DMS79 (cell line): ENCODE measurements at regions not wholly inside any gene's neighbourhood (a gene's known extent, or its start where the extent isn't known, plus 50 kb on each side); places are given as distances from the start of the nearest gene placed in this dataset.

ENCODE experiments used
- DNase-seq: peaks from one replicate; lab custom pipeline; 2025; lab: John Stamatoyannopoulos, UW

DNA sequence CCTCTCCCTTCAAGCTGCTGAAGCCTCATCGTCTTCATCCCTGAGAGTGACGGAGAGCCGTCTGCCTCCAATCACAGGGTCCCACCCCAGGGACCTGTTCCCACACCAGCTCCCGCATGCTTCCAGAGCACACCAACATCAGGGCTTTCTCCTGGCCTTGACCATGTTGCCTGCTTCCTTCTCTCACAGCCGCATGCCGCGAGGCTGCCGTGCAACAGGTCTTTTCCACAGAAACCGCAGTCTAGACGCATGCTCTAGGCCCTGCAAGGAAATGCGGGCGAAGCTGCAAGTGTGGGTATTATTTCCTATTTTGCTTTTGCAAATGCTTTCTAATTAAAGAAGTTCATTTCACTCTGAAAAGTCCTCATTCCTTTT, 277.8 kb downstream of the EIPR1 start:
- no peak for DNase-seq

DNA sequence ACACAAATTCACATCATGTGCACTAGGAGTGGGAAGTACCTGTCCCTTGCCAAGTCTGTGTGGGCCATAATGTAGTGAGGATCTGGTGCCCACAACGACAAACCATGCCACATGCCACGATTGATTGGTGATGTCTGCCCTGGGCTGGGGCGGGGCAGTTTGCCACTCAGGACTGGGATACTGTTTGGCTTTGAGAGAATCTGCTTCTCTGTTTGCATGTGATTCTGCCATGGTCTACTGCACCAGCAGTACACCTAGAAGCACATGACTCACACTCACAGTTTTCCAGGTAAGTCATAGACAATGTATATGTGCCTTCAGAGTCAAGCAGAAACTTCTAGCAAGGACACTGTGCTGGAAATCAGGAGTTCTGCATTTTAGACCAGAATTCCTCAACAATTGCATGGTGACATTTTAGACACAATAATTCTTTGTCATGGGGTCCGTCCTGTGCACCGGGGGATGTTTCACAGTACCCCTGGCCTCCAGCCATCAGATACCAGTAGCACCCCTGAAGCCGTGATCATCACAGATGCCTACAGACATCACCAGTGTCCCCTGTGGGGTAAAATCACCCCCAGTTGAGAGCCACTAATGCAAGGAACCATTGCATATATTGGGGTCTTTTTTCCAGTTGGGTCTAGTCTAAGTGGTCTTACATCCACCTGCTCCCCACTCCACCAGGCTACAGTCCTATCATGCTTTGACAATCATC, 278.3 kb downstream of the EIPR1 start:
- DNase-seq = no peak

DNA sequence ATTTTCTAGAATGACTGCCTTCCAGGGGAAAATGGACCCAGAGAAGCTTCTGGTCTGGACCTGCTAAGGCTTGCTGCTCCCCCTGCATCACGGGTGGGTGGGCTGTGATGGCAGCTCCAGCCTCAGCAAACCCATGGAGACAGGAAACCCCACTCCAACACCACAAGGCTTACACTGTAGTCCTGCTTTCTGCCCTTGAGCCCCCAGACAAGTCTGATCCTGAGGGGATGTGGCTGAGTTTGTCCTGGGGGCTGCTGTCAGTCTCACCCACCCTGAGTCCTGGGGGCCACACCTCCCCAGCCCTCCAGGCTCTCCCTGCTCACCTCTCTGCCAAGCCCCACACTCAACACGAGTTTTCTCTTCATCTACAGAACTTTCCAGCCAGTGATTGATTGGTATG, 279.4 kb downstream of the EIPR1 start:
- no peak for DNase-seq

DNA sequence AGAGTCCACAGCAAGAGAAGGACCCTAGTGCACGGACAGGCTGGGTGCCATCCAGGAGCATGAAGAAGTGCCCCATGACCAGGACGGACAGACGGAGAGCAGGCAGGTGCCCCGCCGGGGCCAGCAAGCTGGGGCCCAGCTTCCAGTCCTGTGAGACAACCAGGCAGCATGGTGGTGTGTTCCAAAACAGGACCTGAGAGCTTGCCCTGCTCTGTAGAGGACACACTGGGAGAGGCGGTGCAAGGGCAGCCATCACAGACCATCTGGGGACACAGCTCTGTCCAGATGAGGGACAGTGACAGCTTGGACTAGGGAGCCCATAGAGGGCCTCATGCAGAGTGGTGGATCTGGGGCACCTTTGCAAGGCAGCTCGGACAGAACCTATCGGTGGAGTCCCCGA, 279.8 kb downstream of the EIPR1 start:
- no peak for DNase-seq

DNA sequence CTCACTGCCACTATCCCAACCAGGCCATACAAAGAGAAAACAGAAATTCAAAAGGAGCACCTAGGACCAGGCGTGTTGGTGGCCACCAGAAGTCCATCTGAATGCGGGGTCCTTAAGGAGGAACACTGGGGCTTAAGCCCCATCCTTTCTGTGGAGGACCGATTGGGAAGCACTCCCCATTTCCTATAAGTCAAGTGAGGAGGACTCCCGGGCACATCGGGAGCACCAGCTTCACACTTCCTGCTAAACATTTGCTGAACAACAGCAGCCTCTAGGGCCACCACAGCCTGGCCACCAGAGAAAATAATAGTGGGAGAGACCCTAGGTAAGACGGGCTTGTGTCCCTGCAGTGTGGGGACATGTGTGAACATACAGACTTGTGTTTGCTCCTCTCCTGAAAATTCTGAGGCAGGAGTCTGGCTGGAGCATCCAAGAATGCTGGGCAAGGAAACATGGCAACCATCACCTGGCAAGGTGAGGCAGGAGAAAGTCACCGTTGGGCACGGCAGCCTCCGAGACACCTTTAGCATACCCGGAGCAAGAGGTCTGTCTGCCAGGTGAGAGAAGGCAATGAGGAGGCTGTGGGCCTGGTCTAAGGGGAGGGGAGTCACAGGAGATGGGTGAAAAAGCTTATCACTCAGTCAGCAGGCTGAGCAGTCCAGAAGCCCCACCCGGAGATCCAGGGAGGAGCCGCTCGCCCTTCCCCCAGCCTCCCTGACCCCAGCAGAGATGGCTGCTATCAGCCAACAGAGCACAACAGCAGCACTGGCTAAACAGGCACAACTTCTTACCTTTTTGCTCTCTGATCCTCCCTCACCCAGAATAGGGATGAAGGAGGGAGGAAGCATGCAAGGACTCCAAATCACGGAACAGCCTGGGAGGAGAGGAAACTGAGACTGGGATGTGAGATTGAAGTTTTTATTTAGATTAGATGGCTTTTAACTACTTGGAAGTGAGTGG, 282.3 kb downstream of the EIPR1 start:
- DNase-seq = no peak

DNA sequence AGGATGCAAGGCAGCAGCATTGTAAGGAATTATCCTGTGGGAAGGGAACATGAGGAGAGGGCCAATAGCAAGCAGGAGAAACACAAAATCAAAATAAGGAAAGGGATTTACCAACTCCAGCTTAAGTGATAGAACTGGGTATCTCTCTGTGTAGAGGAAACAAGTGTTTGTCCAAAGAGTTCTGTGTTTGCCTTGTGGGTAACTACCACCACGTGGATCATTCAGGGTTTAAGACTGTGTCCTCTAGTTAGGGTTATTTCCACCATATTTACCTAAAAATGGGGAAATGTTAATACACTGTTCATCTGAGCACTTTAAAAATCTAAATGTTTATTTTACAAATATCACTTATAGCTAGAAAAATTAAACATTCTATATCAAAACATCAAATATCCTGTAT, 283.3 kb downstream of the EIPR1 start:
- DNase-seq = no peak

DNA sequence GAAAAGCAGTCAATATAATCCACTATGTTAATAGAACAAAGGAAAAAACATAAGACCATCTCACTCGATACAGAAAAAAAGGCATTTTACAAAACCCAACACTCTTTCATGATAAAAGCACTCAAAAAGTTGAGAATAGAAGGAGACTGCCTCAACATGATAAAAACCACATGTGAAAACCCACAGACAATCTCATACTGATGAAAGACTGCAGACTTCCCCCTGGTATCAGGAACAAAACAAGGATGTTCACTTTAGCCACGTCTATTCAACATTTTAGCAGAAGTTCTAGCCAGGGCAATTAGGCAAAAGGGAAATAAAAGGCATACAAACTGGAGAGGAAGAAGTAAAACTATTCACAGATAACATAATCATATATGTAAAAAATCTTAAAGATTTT, 285.9 kb downstream of the EIPR1 start:
- DNase-seq = no peak

DNA sequence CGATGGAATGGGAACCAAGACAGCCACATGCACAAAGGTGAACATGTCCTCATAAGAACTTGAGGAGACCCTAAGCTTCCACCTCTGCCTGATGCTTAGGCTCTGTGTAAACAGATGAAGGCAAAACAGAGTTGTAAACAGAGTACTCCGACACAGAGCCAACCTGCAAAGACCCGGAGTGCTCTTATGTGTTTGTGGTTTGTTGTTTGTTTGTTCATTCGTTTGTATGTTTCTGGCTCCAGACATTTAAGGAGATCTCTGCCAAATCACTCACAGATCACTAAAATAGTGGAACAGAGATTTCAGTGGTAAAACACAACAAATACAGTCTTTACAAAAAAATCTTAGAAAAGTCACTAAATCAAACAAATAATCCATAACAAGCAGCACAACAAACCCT, 294.9 kb downstream of the EIPR1 start:
- no peak for DNase-seq

DNA sequence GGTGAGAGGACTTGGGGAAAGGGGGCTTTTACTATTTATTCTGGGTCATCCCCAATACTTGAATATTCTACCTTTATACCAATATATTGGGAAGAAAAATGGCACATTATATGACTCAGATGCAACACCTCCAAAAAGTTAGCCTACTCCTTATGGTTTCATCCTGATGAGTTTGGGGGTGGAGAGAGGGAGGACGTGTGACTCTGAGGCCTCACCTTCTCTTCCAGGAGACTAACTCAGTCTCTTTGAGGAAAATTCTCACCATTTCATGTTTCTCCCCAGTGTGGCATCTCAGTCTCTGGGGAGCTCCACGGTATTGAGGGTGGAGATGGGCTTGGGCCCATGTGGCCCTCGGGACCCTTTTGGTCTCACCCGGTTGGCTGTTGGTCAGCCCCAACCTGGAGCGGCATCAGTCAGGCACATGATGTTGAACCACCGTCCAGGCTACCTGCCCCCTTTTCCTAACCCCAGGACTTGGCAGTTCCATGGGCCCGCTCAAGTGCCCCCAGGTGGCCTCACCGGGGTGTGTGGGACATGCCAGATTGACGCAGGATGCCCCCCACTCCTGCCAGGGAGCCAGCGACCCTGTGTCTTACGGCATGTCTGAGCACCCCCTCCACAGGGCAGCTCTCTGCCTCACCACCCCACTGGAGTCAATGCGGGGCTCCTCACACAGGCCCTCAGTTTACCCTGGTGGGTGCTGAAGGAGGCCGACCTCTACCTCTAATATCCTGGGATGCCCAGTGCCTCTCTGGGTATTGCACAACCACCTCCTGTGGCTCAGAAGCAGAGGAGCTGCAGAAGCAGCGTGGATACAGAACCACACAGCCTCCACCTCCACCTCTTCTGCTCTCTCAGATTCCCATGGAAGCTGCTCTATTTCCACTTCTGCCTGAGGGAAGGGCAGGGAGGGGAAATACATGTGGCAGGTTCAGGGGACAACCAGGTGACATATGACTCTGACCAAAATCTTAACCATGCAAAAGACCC, 297.4 kb downstream of the EIPR1 start:
- DNase-seq = no peak

DNA sequence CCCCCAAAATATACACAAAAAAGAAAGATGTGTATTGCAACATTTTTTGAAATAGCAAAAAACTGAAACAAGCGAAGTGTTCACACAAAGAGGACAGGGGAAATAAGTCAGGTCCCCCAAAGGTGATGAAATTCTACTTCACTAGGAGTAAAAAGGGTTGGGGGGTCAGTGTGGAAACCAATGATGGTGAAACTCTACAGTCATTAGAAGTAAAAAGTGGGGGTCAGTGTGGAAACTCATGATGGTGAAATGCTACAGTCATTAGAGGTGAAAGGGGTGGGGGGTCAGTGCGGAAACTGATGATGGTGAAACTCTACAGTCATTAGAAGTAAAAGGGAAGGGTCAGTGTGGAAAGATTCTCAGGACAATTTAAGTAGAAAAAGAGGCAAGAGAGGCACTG, 298.2 kb downstream of the EIPR1 start:
- DNase-seq = no peak

DNA sequence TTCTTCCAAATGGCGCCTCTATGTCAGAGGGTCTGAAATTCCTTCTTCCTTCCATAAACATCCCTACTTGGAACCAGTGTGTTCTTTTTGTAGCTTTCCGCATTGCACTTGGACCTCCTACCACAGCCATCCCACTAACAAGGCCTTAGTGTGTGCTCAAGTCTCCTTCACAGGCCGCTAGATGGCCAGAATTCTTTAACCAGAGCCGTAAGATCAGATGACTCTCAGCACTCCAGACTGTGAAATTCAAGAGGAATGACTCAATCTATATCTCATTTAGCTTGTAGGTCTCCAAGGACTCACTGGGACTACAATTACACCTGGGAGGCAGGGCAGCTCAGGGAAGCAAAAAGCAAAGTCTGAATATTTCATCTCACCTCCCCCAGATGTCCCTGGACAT, 298.9 kb downstream of the EIPR1 start:
- no peak for DNase-seq

DNA sequence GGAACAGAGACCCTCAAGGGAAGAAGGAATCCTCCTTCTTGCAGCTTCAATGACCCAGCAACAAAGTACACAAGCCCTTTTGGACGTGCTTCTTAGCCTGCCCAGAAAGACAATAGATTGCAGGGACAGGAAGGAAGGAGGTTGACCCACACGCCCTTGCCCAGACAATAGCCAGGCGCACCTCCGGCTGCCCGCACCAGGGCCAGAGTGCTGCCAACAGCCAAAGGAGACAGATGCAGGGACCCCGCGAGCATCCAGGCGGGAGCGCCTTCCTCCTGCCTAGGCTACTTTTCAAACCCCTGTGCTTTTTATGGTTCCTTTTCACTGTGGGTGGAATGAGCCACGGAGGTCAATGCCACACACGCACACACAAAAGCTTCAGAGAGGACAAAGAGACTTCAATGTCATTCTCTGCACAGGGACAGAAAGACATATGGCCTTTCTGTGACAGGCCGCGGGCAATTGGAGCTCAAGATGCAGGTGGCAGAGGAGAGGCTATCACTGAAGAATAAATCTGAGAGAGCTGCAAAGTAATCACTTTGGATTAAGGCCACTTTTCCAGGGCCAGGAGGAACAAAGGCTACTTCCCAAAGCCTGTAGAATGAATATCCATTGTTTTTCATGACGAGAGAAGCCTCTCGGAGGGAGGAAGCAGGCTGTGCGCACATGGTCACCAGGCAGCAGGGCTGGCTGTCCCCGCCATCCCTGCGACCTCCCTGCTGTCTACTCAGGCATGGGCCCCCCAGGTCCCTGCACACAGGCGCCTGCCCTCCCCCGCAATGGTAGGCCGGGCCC, 300.6 kb downstream of the EIPR1 start:
- DNase-seq = peak; percentile 82

DNA sequence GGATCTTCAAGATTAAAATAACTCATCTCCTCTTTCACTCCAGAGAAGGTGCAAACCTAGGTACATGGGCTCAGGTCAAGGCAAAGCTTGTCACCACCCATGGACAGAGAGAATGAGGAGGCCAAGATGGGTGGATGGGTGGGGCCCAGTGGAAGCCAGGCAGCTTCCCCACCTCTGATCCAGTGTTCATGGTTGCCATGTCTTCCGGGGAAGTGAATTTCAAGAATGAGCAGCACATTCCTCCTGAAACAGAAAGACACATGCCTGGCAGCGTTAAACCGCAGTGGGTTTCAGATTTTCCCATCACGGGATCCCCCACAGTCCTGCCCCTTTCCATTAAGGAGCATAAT, 301.7 kb downstream of the EIPR1 start:
- no peak for DNase-seq

DNA sequence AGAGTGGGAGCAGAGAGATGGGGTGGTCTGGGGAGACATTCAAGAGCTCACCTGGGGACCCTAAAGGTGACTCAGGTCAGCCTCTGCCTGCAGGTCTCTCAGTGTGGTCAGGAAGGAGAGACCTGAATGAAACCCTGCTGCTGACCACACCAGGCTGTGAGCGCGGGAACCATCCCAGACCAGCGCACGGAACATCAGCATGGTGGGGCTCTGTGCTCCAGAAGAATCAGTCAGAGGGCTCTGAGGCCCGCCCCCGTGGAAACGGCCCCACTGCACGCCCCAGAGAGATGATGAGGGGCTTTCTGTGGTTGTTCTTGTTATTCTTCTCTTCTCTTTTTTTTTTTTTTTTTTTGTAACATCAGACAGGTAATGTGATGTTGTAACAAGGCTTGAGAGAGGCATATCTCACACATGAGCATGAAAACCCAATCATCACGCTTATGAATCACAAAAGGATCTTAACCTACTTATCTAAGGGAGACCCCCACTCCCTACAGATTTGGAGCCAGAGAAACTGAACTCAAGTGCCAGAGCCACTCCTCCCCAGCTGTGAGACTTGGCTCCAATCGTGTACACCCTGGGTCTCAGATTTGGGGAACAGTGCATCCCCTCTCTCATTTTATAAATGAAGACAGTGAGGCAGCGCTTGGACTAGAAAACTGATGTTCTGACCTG, 302.2 kb downstream of the EIPR1 start:
- DNase-seq = no peak

DNA sequence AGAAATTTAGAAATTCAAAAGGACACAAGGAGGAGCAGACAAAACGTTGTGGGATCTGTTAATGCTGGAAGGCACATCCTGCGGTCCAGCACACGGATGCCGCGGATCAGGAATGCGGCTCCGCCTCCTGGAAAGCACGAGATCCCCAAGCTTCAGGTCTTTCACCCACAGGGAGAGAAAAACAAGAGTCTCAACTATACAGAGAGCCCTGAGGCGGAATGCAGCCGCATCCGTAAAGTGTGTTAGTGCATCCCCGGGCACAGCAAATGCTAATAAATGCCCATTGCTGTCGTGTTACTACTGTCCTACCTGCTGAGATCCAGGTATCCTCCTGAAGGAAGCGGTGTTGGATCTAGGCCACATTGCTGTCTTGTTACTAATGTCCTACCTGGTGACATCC, 303.9 kb downstream of the EIPR1 start:
- DNase-seq = no peak

DNA sequence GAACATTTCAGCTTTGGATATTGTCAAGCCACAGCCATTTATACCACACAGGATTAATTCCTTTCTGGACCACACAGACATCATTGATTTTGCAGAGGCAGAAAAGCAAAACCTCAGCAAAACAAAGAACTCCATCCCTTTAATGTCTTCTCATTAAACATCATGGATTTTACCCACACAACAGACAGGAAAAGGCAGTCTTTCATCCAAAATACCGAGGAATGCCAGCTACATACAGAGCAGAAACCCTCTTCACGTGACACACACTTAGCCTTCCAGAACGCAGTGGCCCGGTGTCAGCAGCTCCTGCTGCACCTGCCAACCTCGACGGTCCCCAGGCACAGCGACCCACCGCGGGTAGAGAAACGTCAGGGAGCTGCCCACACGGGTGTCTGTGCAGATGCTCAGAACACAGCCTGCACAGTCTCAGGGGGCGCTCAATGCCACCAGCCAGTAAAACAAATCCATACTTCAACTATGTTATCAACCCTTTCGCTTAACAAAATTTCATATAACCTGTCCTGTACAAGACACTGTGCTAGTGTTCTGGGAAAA, 304.5 kb downstream of the EIPR1 start:
- DNase-seq = no peak

DNA sequence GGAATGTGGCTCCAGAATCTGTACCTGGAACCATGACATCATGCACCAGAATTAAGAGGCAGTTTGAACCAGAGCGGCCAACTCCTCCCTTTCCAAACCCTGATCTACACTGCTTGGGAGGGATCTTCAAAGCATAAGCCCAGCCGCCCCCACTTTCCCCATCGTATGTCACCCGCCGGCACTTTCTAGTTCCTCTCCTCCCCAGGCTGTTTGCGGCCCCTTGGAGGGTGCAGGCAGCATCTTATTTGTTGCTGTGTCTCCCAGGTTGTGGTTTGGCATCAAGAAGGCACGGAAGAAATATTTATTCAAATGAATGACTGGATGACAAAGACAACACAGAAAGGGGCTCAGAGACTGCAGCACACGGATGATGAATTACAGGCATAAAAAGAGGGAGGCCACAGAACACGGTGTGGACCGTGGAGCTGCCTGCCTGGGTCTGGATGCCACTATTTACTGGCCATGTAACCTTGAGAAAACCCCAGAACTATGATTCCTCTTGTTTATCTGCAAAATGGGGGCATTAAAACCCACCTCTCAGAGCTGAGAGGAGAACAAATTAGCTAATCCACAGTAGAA, 305.8 kb downstream of the EIPR1 start:
- no peak for DNase-seq

DNA sequence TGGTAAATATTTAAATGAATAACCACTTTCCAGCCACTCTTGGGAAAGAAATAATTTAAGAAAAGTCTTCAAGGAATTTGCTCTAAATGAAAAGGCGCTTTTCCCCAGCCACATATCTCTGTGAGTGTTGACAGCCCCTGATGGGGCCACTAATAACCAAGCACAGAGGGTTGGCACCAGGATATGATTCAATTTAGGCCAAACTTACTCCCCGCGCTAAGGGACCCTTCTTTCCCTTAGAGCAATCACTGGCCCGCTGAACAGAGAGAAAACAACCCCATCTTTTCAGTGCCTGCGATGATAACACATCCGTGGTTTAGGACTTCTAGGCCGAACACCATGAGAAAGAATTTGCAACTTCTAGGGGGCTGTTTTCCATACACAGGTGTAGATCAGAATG, 310.8 kb downstream of the EIPR1 start:
- no peak for DNase-seq

DNA sequence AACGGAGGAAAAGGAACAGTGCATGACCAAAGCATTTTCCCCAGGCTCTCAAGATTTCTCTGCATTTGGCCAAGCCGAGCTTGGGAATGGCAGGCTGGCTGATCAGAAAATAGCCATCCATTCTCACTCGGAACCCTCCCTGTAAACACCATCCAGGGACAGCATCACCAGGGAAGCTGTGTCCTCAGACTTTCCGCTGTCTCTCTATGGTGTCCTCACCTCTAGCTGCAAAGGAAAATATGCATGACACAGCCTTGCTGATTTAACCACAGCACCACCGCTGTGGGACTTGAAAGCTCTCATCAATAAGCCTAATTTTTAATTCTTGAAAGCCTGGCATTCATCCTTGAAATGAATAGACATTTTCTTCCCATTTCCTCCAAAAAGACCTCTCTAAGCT, 311.7 kb downstream of the EIPR1 start:
- no peak for DNase-seq
